Stimulated activated CD4-positive, alpha-beta T cell treated with anti-CD3 and anti-CD28 coated beads, Interleukin-1b, Interleukin-23, amount 100 ng/mL, for 24 hours (primary cell): ENCODE measurements at regions not wholly inside any gene's neighbourhood (a gene's known extent, or its start where the extent isn't known, plus 50 kb on each side); places are given as distances from the start of the nearest gene placed in this dataset.

Experiments used
- DNase-seq, 4 experiments: peaks; one replicate each; pipeline ENCODE4 v3.0.0-alpha.2; 2020; ENCODE audit warnings: low read depth in 4 of 4, low spot score in 1 of 4

- no peak for DNase-seq
These were observed 127.5 kb upstream of the CDH13 start for GRCh38 chr16:82499302-82499701.

GRCh38 chr16:82497139-82497538 lies 129.6 kb upstream of the CDH13 start:
- DNase-seq = no peak

- DNase-seq = no peak
These were observed 138.3 kb upstream of the CDH13 start for GRCh38 chr16:82488460-82488859.

- DNase-seq = no peak
These were observed 145.3 kb upstream of the CDH13 start for GRCh38 chr16:82481455-82481854.

GRCh38 chr16:82476786-82477185 lies 150.0 kb upstream of the CDH13 start:
- no peak for DNase-seq

GRCh38 chr16:82470620-82471152 lies 156.1 kb upstream of the CDH13 start:
- no peak for DNase-seq

GRCh38 chr16:82470016-82470415 lies 156.8 kb upstream of the CDH13 start:
- DNase-seq = no peak

- DNase-seq = no peak
These were observed 162.6 kb upstream of the CDH13 start for GRCh38 chr16:82464187-82464586.

GRCh38 chr16:82460766-82461165 lies 166.0 kb upstream of the CDH13 start:
- no peak for DNase-seq

GRCh38 chr16:82459580-82460256 lies 167.1 kb upstream of the CDH13 start:
- DNase-seq = no peak

- peak in 2 of 4 experiments; percentile 4 to 9 for DNase-seq
These were observed 170.1 kb upstream of the CDH13 start for GRCh38 chr16:82456683-82457082.

GRCh38 chr16:82454566-82454965 lies 172.2 kb upstream of the CDH13 start:
- DNase-seq = no peak

- DNase-seq = no peak
These were observed 172.6 kb upstream of the CDH13 start for GRCh38 chr16:82454152-82454551.

GRCh38 chr16:82452004-82452756 lies 174.6 kb upstream of the CDH13 start:
- no peak for DNase-seq

GRCh38 chr16:82451449-82451848 lies 175.3 kb upstream of the CDH13 start:
- no peak for DNase-seq

GRCh38 chr16:82440336-82440735 lies 186.4 kb upstream of the CDH13 start:
- DNase-seq = no peak

GRCh38 chr16:82439678-82440293 lies 187.0 kb upstream of the CDH13 start:
- no peak for DNase-seq

- no peak for DNase-seq
These were observed 193.7 kb upstream of the CDH13 start for GRCh38 chr16:82433042-82433441.

GRCh38 chr16:82432261-82432660 lies 194.5 kb upstream of the CDH13 start:
- no peak for DNase-seq

GRCh38 chr16:82425661-82426060 lies 201.1 kb upstream of the CDH13 start:
- no peak for DNase-seq

GRCh38 chr16:82421851-82422250 lies 204.9 kb upstream of the CDH13 start:
- no peak for DNase-seq

GRCh38 chr16:82419332-82419731 lies 207.4 kb upstream of the CDH13 start:
- no peak for DNase-seq
